ENCODE measurements at regions not wholly inside any gene's neighbourhood (a gene's known extent, or its start where the extent isn't known, plus 50 kb on each side); places are given as distances from the start of the nearest gene placed in this dataset.

GRCh38 chr10:28808693-28809092 is 131.4 kb downstream of the BAMBI start:
- TF ChIP-seq CTCF (conservative IDR thresholded peaks at IDR 0.05; ENCODE audit: low read depth, low read length), result no peak
- DNase-seq (ENCODE audit: low read depth), result no peak
- H3K4me3 ChIP-seq (ENCODE audit: low read depth, low read length), result no peak overlapping the region

- no peak for DNase-seq (ENCODE audit: low read depth)
These were observed 132.9 kb downstream of the BAMBI start for GRCh38 chr10:28810057-28810870.

GRCh38 chr10:28811639-28812349 is 134.5 kb downstream of the BAMBI start:
- no peak for DNase-seq (ENCODE audit: low read depth)
- H3K4me3 ChIP-seq (ENCODE audit: low read depth, low read length), result no peak overlapping the region
- TF ChIP-seq CTCF (conservative IDR thresholded peaks at IDR 0.05; ENCODE audit: low read depth, low read length), result no peak

More at GRCh38 chr10:28810057-28810870, 132.9 kb downstream of the BAMBI start:
- no peak for TF ChIP-seq CTCF (conservative IDR thresholded peaks at IDR 0.05; ENCODE audit: low read depth, low read length)
- no peak overlapping the region for H3K4me3 ChIP-seq (ENCODE audit: low read depth, low read length)

- no peak for TF ChIP-seq CTCF (conservative IDR thresholded peaks at IDR 0.05; ENCODE audit: low read depth, low read length)
- no peak overlapping the region for H3K4me3 ChIP-seq (ENCODE audit: low read depth, low read length)
- DNase-seq (ENCODE audit: low read depth), result no peak
These were observed 135.4 kb downstream of the BAMBI start for GRCh38 chr10:28812384-28813372.

- no peak for DNase-seq (ENCODE audit: low read depth)
- no peak for TF ChIP-seq CTCF (conservative IDR thresholded peaks at IDR 0.05; ENCODE audit: low read depth, low read length)
- no peak overlapping the region for H3K4me3 ChIP-seq (ENCODE audit: low read depth, low read length)
These were observed 138.4 kb downstream of the BAMBI start for GRCh38 chr10:28815681-28816080.

GRCh38 chr10:28822719-28823464 is 145.6 kb downstream of the BAMBI start:
- DNase-seq (ENCODE audit: low read depth), result no peak
- no peak for TF ChIP-seq CTCF (conservative IDR thresholded peaks at IDR 0.05; ENCODE audit: low read depth, low read length)
- H3K4me3 ChIP-seq (ENCODE audit: low read depth, low read length), result no peak overlapping the region
